SKM-1 (cell line): ENCODE measurements at regions not wholly inside any gene's neighbourhood (a gene's known extent, or its start where the extent isn't known, plus 50 kb on each side); places are given as distances from the start of the nearest gene placed in this dataset.
A peak's percentile ranks its signal among the peaks of the same experiment; 100 is the strongest.

ENCODE experiments used
- DNase-seq: peaks from one replicate; lab custom pipeline; 2025; ENCODE audit not compliant: unreplicated experiment; lab: John Stamatoyannopoulos, UW

DNA sequence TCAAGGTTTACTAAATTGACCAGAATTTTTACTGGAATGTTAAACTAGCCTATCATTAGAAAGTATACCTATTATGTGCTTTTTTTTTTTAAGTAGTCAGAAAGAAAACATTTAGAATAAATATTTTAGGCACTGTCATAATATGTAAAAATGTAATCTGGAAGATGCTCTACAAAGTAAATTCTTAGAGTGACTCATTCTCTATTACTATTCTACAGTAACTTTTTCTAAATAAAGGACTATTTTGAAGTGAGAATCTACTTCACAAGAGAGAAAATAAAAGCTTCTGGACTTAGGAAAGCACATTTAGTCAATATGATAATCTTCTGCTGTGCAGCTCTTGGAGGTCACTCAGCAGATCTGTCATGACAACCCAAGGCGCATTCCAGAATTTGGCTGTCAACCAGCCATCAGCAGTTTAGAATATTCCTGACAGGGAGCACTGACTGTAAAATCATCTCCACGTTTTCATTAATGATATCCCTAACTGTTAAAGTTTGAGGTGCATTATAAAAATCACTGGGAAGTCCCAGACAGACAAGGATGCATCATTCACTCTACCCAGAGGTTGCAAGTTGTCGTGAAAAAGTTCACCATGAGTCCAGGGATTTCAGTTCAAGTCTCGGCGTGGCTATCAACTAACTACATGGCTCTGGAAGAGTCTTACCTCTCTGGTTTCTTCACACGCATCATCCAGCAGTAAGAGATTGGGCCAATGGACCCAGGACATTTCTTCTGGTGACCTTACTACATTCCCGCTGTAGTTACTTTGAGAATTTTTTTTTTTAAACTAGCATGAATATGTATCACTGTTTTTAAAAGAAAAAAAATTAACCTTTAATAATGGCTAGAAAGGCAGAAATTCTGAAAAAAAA lies 374.9 kb downstream of the GJA1 start:
- DNase-seq = no peak

DNA sequence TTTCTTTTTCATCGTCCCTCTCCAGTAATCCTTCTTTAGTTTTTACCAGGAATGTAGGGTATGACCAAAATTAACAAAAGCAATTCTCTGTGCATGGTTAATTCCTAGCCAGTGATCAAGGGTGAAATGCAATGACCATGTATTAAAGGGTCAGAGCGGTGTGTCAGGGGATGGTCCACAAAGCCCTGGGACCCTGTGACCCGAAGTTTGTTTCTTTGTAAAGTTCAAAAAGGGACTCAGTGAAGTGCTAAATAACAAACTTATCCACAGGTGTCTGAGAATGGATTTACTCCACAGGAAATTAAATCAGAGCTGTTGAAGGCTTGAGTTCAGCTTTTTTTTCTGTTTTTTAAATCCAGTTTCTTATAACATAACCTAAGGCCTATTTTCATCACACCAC lies 375.7 kb downstream of the GJA1 start:
- no peak for DNase-seq

DNA sequence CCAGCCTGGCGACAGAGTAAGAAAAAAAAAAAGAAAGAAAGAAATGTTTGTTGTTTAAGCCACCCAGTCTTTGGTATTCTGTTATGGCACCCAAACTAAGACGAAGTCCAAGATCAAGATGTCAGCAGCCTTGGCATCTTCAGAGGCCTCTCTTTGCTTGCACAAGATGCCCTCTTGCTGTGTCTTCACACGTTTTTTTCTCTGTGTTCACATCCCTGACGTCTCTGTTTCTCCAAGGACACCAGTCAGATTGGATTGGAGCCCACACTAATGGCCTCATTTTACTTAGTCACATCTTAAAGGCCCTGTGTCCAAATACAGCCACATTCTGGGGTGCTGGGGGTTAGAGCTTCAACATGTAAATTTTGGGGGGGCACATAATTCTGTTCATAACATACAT lies 380.9 kb downstream of the GJA1 start:
- DNase-seq = no peak

DNA sequence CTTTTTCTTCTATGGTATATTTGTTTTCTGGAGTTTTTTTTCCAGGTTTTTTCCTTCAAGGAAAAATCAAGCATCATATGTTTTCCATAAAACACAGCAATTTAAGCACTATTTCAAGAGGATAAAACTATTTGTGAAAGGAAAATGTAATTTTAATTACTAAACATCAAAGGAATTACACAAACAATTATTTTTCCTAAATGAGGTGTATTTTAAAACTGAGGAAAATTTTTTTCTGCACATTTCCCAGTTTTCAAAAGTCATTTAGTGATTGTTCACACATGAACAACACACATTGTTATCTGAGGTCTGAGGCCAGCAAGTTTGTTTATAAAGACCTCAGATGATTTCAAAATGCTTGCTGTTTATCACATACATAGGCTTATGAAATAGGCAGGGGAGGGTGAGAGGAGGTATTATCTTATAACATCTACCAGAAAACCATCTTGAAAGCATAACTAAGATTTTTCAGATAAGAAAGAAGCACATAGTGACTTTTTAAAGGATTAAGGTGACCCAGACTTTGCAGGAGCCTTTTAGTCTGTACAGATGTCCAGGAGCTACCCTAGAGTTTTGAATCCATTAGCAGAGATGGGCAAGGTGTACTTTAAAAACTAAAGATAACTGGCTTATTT lies 381.6 kb downstream of the GJA1 start:
- DNase-seq = no peak

DNA sequence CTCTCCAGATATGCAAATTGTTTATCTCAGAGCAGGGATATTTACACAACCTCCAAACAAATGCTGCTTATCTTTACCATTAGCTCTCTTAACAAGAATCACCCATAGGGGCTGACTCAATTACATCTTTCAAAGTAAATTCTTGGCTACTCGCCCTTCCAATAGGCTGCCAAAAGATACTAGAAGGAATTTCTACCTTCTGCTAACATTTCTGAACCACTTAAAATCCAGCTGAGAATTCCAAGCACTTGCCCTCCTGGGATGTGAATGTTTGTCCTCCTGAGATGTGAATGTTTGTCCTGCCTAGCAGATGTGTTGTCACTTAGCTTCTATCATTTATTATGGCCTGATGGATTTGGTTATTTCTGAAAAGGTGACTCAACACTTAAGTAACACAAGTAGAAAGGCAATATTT lies 388.0 kb downstream of the GJA1 start:
- no peak for DNase-seq

DNA sequence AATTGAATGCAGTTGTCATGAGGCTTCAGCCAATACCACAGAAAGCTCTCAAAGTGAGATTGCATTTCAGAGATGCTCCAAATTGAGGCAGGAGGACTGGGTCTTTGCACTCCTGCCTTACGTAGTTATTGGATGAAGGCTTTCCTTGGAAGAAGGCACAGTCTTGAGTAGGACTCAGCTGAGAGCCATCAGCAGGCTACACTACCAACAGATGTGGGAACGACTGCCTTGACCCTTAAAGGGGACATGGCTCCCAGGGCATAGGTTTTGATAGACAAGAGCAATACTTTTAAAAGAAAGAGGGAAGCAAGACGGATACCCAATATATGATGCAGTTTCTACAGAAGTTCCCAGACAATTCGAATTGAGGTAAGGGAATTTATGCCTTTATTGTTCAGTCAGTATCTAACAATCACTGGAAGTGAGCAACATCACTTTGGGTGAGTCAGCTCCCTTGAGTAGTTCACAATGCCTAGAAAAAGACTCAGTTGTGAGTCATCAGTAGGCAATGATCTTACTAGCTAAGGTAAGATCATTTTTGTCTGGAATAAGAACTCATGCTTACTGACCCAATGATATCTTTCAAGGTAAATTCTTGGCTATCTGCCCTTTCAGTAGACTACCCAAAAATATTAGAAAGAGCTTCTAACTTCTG lies 390.8 kb downstream of the GJA1 start:
- DNase-seq = no peak

DNA sequence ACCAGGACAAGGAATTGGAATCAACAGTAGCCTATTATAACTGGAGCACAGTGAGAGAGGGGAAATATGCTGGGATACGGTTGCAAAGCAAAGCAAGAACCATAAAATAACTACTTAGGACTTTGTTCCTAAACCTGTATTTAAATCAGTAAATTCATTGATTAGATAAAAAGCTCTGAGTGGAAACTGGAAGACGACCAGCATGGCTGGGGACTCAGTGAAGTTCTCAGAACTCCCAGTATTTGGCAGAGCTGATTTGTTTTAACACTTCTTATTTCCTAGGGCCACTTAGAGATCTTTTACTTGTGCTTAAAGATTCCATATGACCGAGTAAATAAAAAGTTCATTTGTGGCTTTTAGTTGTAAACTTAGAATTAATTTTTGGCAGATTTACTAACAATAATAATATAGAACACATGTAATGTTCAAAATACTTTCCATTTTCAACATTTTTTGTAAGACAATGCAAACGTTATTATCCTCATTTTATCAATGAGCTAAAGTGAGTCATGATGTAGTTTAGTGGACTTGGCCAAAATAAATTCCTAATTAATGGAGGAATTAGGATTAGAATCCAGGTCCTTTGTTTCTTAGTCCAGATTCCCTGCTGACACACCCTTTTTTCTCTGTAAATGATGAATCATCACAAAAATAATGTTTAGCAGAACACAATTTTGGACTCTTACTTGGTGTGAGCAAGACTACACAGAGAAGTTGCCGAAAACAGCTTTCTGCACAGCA lies 392.9 kb downstream of the GJA1 start:
- DNase-seq = no peak

DNA sequence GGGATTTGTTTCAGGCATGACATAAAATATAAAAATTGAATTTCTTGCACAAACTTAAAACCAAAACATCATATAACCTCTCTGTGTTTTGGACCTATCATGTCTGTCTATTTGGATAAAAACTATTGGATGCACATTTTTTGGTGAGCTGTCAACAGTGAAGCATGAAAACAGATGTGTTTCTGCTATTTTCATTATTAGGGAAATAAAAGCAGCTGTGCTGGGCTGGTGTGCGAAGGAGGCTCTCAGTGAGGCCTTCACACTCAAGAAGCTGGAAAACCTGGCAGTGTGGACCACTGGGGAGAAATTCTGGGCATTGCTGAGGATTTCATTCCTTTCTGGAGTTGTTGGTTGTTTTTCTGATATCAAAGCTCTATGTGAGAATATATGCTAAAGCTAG lies 395.3 kb downstream of the GJA1 start:
- DNase-seq = no peak

DNA sequence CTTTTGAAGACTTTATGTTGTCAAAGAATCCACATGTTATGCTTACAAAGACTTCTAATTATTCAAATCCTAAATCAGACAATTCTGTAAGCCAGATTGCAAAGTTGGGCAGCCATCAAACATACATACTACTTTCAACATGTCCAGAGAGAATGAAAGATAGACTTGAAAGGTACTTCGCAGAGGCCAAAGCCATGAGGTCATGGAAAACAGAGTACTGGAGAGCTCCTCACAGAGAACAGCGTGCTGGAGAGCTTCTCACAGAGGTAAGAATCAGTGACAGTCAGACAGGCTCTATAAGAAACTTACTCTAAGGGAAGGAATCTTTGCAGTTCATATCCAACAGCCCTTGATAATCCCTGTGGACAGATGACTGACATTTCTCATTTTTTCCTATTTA lies 400.2 kb downstream of the GJA1 start:
- DNase-seq = no peak

DNA sequence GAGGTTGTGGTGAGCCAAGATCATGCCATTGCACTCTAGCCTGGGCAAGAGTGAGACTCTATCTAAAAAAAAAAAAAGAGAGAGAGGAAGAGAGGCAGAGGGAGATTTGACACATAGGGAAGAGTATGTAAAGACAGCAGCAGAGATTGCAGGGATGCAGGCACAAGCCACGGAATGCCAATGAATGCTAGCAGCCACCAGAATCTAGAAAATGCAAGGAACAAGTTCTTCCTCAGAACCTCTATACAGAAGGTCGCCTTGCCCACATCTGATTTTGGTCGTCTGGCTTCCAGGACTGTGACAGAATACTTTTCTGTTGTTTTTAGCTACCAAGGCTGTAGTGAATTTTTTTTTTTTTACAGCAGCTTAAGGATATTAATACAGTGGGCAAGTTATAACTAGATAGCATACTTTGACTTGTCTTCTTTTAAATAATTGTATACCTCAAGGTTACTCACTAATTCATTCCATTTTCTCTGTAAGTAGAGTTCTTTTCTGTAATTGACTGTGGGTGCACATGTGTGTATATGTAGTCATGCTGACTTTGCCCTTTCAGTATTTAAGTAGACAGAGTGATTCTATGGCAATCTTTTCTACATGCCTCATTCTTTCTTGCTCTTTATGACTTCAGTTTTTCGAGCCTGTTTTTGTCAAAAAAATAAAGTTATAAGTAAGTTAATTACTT lies 402.2 kb downstream of the GJA1 start:
- DNase-seq = no peak

DNA sequence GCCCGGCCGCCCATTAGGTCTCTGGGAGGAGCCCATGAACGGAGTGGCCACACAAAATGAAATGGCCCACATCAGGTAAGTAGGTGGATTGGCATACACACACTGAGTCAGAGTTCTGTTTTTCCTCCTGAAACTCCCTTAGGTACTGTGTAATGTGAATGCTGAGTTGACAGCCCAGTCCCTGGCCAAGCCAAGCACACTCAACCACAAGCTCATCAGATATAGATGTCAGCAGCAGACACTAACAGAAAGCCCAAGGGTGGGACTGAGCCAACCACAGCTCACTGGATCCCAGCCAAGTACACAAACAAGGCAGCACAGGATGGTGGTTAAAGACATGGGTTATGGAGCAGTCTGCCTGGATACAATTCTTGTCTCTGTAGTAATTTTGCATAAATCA lies 403.4 kb downstream of the GJA1 start:
- no peak for DNase-seq

DNA sequence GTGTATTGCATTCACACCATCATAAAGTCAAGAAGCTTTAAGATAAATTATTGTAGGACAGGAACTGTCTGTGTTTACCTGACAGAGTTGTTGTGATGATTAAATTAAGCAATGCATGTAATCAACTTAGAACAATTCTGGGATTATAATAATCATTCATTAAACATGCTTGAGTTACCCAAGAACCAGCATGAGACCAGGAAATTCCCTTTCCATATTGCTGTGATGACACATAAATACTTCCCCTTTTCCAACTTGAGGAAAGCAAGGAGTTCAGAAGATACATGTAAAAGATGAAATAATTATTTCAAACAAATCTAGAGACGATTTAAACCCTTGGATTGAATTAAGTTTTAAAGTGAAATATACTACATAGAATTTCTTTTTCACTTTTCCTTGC lies 404.4 kb downstream of the GJA1 start:
- no peak for DNase-seq

DNA sequence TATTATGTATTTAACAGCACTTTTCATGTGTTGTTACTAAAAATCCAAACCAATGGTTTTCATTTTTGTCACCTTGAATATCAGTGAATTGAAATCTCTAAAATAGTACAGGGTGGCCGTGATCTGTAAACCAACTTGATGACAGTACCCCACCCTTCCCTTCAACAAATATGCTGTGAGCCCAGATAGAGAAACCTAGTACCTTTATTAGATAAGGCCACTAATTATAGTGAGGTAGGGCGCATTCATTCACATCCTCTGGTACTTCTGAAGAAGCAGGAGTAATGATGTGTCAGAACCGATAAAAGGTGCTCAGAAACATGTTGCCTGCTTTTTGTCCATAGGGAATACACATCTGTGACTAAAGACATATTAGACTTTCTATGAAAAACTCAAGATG lies 409.5 kb downstream of the GJA1 start:
- no peak for DNase-seq

DNA sequence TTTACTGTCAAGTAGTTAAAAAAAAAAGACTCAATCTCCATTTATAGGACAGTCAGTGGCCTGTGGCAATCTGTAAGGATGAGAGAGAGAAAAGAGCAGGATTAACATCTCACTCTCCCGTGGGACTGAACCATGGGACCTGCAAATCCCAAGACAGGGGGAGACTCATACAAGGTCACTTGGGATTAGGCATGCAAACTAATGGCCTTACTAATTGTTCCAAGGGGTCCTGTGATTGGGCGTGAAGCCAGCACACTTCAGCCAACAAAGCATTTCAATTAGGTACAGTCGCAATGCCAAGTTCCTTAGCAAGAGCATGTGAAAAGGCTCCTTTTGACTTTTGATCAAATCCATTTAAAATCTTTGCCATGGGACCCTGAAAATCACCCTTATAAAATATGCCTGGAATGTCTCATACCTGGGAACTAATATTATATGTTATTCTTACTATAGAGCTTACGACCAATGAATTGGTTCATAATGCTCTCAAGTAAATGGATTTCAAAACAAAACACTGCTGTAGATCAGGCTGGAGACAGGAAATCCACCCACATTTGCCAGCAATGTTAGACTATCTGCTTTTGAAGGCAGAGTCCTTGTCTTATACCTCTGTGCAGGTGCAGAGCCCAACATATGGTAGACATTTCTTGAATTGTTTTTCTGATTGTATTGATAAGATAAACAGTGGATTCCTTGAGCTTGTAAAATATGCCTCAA lies 412.5 kb downstream of the GJA1 start:
- no peak for DNase-seq

DNA sequence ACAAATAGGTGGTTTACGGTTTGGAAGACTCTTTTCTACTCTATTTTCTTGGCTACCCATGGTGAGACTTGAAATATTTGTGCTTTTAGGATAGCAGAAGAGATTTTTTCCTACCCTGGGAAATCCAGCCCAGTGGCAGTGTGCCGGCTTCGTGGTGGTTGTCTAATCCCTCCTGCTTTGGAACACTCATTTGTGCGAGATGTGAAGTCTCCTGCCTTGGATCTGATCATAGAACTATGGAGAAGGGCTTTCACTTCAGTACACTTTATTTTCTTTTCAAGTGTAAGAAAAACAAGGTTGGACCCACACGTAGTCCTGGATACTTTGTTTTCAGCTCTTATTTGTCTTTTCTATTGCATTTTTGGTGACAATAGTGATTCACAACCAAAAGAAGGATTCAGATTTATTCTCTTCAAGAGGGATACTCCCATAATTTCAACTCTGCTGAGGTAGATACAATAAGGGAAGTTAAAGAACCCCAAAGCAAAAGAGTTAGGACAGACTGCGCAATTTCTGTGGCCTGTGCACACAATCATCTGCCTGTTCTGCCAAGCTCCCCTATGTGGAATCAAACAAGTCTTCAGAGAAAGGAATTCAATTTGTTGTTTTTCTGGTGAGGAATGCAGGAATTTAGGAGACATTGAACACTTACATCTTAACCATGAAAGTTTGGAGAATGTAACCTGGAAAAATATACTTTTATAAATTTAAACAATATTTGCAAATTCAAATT lies 413.2 kb downstream of the GJA1 start:
- DNase-seq = no peak

DNA sequence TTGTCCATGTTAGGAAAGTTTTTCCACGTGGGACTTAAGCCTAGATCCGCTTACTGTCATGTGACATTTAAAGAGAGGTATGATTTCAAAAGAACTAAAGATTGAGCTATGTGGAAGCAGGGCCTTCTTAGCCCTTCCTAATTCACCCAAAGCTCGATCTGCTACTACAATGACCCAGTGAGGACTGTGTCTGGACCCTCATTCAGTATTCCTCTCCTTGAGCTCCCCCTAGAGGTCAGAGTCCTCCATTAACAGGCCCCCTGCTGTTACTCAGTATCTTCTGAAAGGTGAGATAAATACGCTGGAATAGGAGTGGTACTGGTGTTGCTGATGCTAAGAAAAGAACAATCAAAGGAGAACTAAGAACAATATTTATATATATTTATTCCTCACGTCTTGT lies 414.0 kb downstream of the GJA1 start:
- peak; percentile 27 for DNase-seq

DNA sequence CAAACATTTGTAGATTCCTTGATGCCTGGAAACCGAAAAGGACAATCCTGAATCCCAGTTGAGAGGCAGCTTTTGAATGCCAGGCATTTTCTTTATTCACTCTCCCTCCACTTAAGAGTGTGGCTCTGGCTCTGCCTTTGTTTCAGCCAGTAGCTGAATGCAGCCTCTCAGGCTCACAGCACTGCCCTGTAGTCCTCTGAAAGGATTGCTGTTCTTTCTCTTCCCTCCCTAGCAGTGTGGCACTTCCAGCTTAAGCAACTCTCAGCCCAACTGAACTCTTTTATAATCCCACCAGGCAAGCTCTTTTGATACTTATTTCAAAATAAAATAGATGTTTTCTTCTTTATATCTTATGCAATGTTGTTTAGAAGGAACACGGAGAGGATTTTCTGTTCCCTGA lies 415.6 kb downstream of the GJA1 start:
- DNase-seq = no peak

DNA sequence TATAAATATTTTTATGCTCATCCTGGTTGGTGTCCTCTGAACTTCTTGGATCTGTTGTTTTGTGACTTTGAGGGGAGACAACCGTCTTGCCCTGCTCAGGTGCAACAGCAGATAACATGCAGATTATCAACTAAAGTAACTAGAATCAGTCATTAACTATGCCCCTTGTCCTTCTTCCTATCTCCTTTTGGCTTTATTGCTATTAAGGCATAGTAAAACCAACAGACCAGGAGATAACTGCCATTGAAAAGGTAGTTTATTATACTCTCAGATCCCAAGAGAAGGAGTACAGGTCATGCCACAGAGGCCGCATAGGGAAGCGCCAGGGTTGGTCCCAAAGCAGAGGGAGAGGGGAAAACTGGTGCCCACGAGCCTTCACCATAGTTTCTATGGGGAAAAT lies 418.2 kb downstream of the GJA1 start:
- no peak for DNase-seq

DNA sequence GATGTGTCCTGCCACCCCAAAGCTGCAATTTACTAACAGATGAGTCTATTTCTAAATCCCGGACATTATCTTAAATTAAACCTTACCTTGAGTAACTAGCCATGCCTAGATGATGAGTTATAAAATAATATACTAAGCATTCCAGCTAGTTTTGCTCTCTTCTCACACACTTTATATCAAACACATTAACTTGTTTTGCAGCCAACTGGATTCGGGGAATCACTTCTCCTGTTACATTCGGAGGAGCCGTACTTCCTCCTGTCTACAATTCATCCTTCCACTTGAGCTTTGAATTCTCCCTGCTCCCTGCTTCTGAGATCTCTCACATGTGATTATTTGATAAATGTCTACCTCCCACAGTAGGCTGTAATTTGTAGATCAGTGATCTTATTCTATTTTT lies 420.1 kb downstream of the GJA1 start:
- DNase-seq = no peak

DNA sequence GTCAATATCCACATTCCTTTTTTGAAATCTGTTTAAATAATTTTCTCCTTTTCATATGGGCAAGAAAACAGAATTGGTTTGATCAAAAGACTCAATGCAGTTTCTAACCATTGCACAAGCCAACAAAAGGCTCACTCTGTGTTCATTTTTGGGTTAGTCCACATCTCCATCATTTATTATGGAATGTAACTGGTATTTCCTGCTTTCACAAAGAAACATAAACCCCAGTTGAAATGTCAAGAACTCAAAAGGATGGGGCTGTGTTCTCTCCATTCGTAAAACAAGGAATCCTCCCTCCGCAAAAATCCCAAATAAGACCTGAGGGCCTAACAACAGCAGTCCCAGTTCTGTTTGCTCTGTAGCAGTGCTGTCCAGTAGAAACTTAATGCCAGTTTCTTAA lies 420.9 kb downstream of the GJA1 start:
- no peak for DNase-seq
